K562 (cell line): ENCODE measurements at regions not wholly inside any gene's neighbourhood (a gene's known extent, or its start where the extent isn't known, plus 50 kb on each side); places are given as distances from the start of the nearest gene placed in this dataset.

Experiments
- ESRRA ChIP-seq: fragments of 450-650 bp; IDR thresholded peaks from 2 replicates; pipeline ENCODE4 v1.6.1; 2014; ENCODE audit warnings: low read depth, mild to moderate bottlenecking, moderate library complexity, borderline replicate concordance
- EZH2 ChIP-seq: IDR thresholded peaks from 2 replicates; pipeline ENCODE4 v1.6.1; 2012; ENCODE audit warnings: low read depth, mild to moderate bottlenecking, inconsistent platforms, low read length, borderline replicate concordance
- FOXP4 ChIP-seq: sonication (generic); formaldehyde crosslinking; IDR thresholded peaks from 2 replicates; pipeline ENCODE4 v1.8.0; 2022; ENCODE audit warnings: mild to moderate bottlenecking, missing genetic modification reagents, borderline replicate concordance
- PHF8 ChIP-seq: fragments of 200-600 bp; sonication (generic); IDR thresholded peaks from 2 replicates; pipeline ENCODE4 v1.6.1; 2012; ENCODE audit warnings: mixed run types, mild to moderate bottlenecking, inconsistent platforms, low read length, moderate library complexity, borderline replicate concordance
- RCOR1 ChIP-seq, 2 experiments: IDR thresholded peaks; 2 replicates each; pipeline ENCODE4 v1.6.1; 2012; ENCODE audit warnings: low read depth in 2 of 2, low read length in 2 of 2, borderline replicate concordance in 1 of 2, improper control_type of control experiment in 1 of 2
- SIN3B ChIP-seq: fragments of 450-650 bp; IDR thresholded peaks from 2 replicates; pipeline ENCODE4 v1.6.1; 2017; ENCODE audit warnings: low read depth, mild to moderate bottlenecking, moderate library complexity
- ZBTB11 ChIP-seq, 3 experiments: fragments of 200-800 bp in 1 of 3; fragments of 250-450 bp in 1 of 3; fragments of 450-650 bp in 1 of 3; sonication (Bioruptor Pico) in 1 of 3; sonication (Bioruptor generic) in 1 of 3; formaldehyde crosslinking in 1 of 3; IDR thresholded peaks; 2 replicates each; pipeline versions ENCODE4 v1.6.1 to v1.8.0; 2016 to 2022; ENCODE audit warnings: mild to moderate bottlenecking in 2 of 3, missing genetic modification characterization in 2 of 3, missing compliant biosample characterization in 1 of 3, moderate library complexity in 1 of 3
- TF ChIP-seq, protein P1 (sequence below), 3 experiments: IDR thresholded peaks in 2 of 3; conservative IDR thresholded peaks in 1 of 3; 2 replicates each; pipeline ENCODE4 v1.5.1; 2011 to 2012; ENCODE audit warnings: low read length in 3 of 3, mild to moderate bottlenecking in 3 of 3, control low read depth in 2 of 3, improper control_type of control experiment in 1 of 3, inconsistent platforms in 1 of 3, low read depth in 1 of 3, mixed read lengths in 1 of 3, moderate library complexity in 1 of 3; ENCODE audit not compliant: insufficient read depth in 2 of 3

GRCh38 chr12:111268738-111269572 lies 99.9 kb downstream of the PHETA1 start:
- TF ChIP-seq ZBTB11 (CRISPR knock-in tag; IDR thresholded peaks at IDR 0.05) (no peak), RCOR1 (IDR thresholded peaks at IDR 0.05; ENCODE audit: borderline replicate concordance in 1 of 2, low read depth in 2 of 2, low read length in 2 of 2) (no peak), ESRRA (no peak), EZH2 (no peak), FOXP4 (CRISPR knock-in tag) (no peak), PHF8 (no peak), SIN3B (no peak)
- TF ChIP-seq, protein P1, sequence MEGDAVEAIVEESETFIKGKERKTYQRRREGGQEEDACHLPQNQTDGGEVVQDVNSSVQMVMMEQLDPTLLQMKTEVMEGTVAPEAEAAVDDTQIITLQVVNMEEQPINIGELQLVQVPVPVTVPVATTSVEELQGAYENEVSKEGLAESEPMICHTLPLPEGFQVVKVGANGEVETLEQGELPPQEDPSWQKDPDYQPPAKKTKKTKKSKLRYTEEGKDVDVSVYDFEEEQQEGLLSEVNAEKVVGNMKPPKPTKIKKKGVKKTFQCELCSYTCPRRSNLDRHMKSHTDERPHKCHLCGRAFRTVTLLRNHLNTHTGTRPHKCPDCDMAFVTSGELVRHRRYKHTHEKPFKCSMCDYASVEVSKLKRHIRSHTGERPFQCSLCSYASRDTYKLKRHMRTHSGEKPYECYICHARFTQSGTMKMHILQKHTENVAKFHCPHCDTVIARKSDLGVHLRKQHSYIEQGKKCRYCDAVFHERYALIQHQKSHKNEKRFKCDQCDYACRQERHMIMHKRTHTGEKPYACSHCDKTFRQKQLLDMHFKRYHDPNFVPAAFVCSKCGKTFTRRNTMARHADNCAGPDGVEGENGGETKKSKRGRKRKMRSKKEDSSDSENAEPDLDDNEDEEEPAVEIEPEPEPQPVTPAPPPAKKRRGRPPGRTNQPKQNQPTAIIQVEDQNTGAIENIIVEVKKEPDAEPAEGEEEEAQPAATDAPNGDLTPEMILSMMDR (IDR thresholded peaks at IDR 0.05 in 2 of 3, conservative IDR thresholded peaks at IDR 0.05 in 1 of 3; ENCODE audit: insufficient read depth in 2 of 3, low read depth in 1 of 3, low read length in 3 of 3) = peak; percentile 58 to 83 (median 65)
